ENCODE measurements at regions not wholly inside any gene's neighbourhood (a gene's known extent, or its start where the extent isn't known, plus 50 kb on each side); places are given as distances from the start of the nearest gene placed in this dataset.
"Not testable (repeated sequence)": the region's sequence is repeated elsewhere in the genome, so short reads cannot be mapped to it uniquely, and the experiment has no call there.

DNA sequence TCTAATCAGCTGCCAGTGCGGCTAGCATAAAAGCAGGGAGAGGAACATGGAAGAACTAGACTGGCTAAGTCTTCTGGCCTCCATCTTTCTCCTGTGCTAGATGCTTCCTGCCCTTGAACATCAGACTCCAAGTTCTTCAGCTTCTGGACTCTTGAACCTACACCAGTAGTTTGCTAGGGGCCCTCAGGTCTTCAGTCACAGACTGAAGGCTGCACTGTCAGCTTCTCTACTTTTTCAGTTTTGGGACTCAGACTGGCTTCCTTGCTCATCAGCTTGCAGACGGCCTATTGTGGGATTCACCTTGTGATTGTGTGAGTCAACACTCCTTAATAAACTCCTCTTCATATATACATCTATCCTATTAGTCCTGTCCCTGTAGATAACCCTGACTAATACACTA is 162.2 kb downstream of the MRPS30 start:
- not testable (repeated sequence) for TF ChIP-seq POLR2A, EP300, POLR2AphosphoS5 (IDR thresholded peaks at IDR 0.05)
- TF ChIP-seq, protein P1, sequence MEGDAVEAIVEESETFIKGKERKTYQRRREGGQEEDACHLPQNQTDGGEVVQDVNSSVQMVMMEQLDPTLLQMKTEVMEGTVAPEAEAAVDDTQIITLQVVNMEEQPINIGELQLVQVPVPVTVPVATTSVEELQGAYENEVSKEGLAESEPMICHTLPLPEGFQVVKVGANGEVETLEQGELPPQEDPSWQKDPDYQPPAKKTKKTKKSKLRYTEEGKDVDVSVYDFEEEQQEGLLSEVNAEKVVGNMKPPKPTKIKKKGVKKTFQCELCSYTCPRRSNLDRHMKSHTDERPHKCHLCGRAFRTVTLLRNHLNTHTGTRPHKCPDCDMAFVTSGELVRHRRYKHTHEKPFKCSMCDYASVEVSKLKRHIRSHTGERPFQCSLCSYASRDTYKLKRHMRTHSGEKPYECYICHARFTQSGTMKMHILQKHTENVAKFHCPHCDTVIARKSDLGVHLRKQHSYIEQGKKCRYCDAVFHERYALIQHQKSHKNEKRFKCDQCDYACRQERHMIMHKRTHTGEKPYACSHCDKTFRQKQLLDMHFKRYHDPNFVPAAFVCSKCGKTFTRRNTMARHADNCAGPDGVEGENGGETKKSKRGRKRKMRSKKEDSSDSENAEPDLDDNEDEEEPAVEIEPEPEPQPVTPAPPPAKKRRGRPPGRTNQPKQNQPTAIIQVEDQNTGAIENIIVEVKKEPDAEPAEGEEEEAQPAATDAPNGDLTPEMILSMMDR (IDR thresholded peaks at IDR 0.05), result not testable (repeated sequence)
